ENCODE measurements at regions not wholly inside any gene's neighbourhood (a gene's known extent, or its start where the extent isn't known, plus 50 kb on each side); places are given as distances from the start of the nearest gene placed in this dataset.

GRCh38 chr10:57320416-57320815 lies 947.3 kb downstream of the IPMK start:
- H3K4me3 ChIP-seq (ENCODE audit: low read depth, low read length): no peak overlapping the region
- DNase-seq (ENCODE audit: low read depth): no peak
- no peak for TF ChIP-seq CTCF (conservative IDR thresholded peaks at IDR 0.05; ENCODE audit: low read depth, low read length)

- H3K4me3 ChIP-seq (ENCODE audit: low read depth, low read length): no peak overlapping the region
- DNase-seq (ENCODE audit: low read depth): no peak
- TF ChIP-seq CTCF (conservative IDR thresholded peaks at IDR 0.05; ENCODE audit: low read depth, low read length): no peak
Measured at GRCh38 chr10:57314046-57314445, 953.0 kb upstream of the ZWINT start.

GRCh38 chr10:57303566-57303965 lies 942.5 kb upstream of the ZWINT start:
- no peak for TF ChIP-seq CTCF (conservative IDR thresholded peaks at IDR 0.05; ENCODE audit: low read depth, low read length)
- H3K4me3 ChIP-seq (ENCODE audit: low read depth, low read length): no peak overlapping the region
- no peak for DNase-seq (ENCODE audit: low read depth)

GRCh38 chr10:57300718-57301117 lies 939.7 kb upstream of the ZWINT start:
- H3K4me3 ChIP-seq (ENCODE audit: low read depth, low read length): no peak overlapping the region
- no peak for TF ChIP-seq CTCF (conservative IDR thresholded peaks at IDR 0.05; ENCODE audit: low read depth, low read length)

GRCh38 chr10:57294698-57295097 lies 933.6 kb upstream of the ZWINT start:
- no peak overlapping the region for H3K4me3 ChIP-seq (ENCODE audit: low read depth, low read length)
- no peak for DNase-seq (ENCODE audit: low read depth)
- no peak for TF ChIP-seq CTCF (conservative IDR thresholded peaks at IDR 0.05; ENCODE audit: low read depth, low read length)

More at GRCh38 chr10:57300718-57301117, 939.7 kb upstream of the ZWINT start:
- DNase-seq (ENCODE audit: low read depth): no peak

GRCh38 chr10:57288754-57289153 lies 927.7 kb upstream of the ZWINT start:
- no peak for TF ChIP-seq CTCF (conservative IDR thresholded peaks at IDR 0.05; ENCODE audit: low read depth, low read length)
- H3K4me3 ChIP-seq (ENCODE audit: low read depth, low read length): no peak overlapping the region
- no peak for DNase-seq (ENCODE audit: low read depth)

- DNase-seq (ENCODE audit: low read depth): no peak
- TF ChIP-seq CTCF (conservative IDR thresholded peaks at IDR 0.05; ENCODE audit: low read depth, low read length): no peak
- no peak overlapping the region for H3K4me3 ChIP-seq (ENCODE audit: low read depth, low read length)
Measured at GRCh38 chr10:57262892-57263291, 901.8 kb upstream of the ZWINT start.

Measured in choroid plexus epithelial cell (primary cell).